Gastrocnemius medialis (tissue), 4 donors: ENCODE measurements at regions not wholly inside any gene's neighbourhood (a gene's known extent, or its start where the extent isn't known, plus 50 kb on each side); places are given as distances from the start of the nearest gene placed in this dataset.
"Not testable (repeated sequence)": the region's sequence is repeated elsewhere in the genome, so short reads cannot be mapped to it uniquely, and the experiment has no call there.

Experiments used
- ATAC-seq, 2 donors: fragments of 150-250 bp; one replicate each; pipeline ENCODE4 v1.9.1; 2016
- DNase-seq, 2 donors: peaks; one replicate each; pipeline ENCODE4 v3.0.0-alpha.2; 2019
- H3K27ac ChIP-seq, 4 donors: fragments of 200-600 bp; sonication (generic); 1 replicate in 1 of 4; 2 replicates in 3 of 4; pipeline ENCODE4 v1.5.1; 2016 to 2018; ENCODE audit warnings: mild to moderate bottlenecking in 2 of 4, moderate library complexity in 1 of 4
- H3K27me3 ChIP-seq, 3 donors: fragments of 200-600 bp; sonication (generic) in 2 of 3; 1 replicate in 1 of 3; 2 replicates in 2 of 3; pipeline versions ENCODE4 v1.5.1 to v1.6.0; 2016 to 2019; ENCODE audit warnings: mild to moderate bottlenecking in 1 of 3, moderate library complexity in 1 of 3
- H3K36me3 ChIP-seq, 2 donors: fragments of 200-600 bp; sonication (generic) in 1 of 2; one replicate each; pipeline ENCODE4 v1.5.1; 2017 to 2018
- H3K4me1 ChIP-seq, 2 donors: fragments of 200-600 bp; sonication (generic) in 1 of 2; one replicate each; pipeline ENCODE4 v1.5.1; 2016 to 2017; ENCODE audit warnings: mild to moderate bottlenecking in 2 of 2
- H3K4me3 ChIP-seq, 4 donors: fragments of 200-600 bp; sonication (generic) in 3 of 4; 1 replicate in 1 of 4; 2 replicates in 3 of 4; pipeline ENCODE4 v1.5.1; 2016 to 2019; ENCODE audit warnings: mild to moderate bottlenecking in 2 of 4
- H3K9me3 ChIP-seq, 3 donors: fragments of 200-600 bp; sonication (generic) in 2 of 3; 1 replicate in 1 of 3; 2 replicates in 2 of 3; pipeline ENCODE4 v1.5.1; 2016 to 2019
- CTCF ChIP-seq, 5 experiments: fragments of 450-650 bp in 3 of 5; fragments of 200-600 bp in 2 of 5; sonication (generic) in 2 of 5; IDR thresholded peaks in 4 of 5; conservative IDR thresholded peaks in 1 of 5; 1 replicate in 4 of 5; 2 replicates in 1 of 5; pipeline ENCODE4 v1.5.1; 2016 to 2019; ENCODE audit warnings: antibody characterized with exemption in 5 of 5, mild to moderate bottlenecking in 3 of 5, moderate library complexity in 3 of 5
- POLR2A ChIP-seq, 2 donors: fragments of 450-650 bp; IDR thresholded peaks; one replicate each; pipeline ENCODE4 v1.6.1; 2017; ENCODE audit warnings: antibody characterized with exemption in 2 of 2, mild to moderate bottlenecking in 2 of 2, moderate library complexity in 2 of 2
- in situ Hi-C, 4 donors: fragments of 200-750 bp; cut with MboI; loops; one replicate each; pipeline versions ENCODE4 v1.15.0 to v1.8.0; 2017; ENCODE audit warnings: low sequenced_read_pairs in 4 of 4
- intact Hi-C: fragments of 100-400 bp; cut with DNase I; formaldehyde crosslinking; loops from one replicate; pipeline ENCODE4 v1.15.1; 2023; ENCODE audit warnings: low total_unique reads

DNA sequence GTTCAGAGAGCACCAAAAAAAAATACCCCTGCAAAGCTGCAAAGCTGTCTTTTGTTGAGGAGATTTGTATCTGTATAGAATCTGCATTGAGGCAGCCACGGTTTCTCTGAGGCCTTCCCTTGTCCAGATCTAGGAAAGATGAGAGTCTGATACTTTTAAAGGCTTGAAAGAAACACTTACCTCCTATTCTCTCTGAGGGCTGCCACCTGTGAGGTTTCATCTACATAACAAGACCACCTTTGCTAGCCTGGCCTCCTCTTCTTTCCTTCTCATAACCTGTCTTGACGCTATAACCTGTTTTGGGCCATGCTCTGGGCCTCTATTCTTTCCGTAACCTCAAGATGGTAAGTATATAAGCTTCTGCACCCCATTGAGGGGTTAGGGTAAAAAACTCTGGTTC, 779.6 kb upstream of the HTR2C start:
- no peaks in the 10 kb centered on the region for H3K9me3 ChIP-seq
- no peaks in the 10 kb centered on the region for H3K36me3 ChIP-seq
- H3K27ac ChIP-seq, result no peak overlapping the region
- TF ChIP-seq CTCF (IDR thresholded peaks at IDR 0.05 in 4 of 5, conservative IDR thresholded peaks at IDR 0.05 in 1 of 5) (no peak), POLR2A (IDR thresholded peaks at IDR 0.05) (no peak)
- intact Hi-C loops (no loop called here), in situ Hi-C loops (no loop called here)
- H3K27me3 ChIP-seq, result no peaks in the 10 kb centered on the region
- H3K4me1 ChIP-seq, result no peaks in the 10 kb centered on the region
- ATAC-seq (no peak), DNase-seq (no peak)
- no peak overlapping the region for H3K4me3 ChIP-seq

DNA sequence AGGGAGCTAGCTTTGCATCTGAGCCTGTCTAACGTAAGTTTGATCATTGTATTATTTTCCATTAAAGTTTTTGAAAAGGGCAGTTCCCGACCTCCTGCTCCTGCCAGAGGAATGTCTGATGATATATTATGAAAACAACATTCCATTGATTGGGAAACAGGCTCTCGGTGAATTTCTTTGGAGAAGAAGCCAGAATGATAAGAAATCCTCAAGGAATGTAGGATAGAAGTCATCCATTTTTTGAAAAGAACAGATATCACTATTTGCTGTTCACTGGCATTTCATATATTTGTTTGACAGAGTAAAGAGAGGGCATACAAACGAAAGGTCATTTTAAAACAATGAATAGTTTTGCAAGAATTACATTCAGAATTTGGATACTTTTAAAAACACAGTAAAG, 781.0 kb upstream of the HTR2C start:
- Histone ChIP-seq H3K9me3 (no peaks in the 10 kb centered on the region), H3K36me3 (no peaks in the 10 kb centered on the region), H3K27me3 (no peaks in the 10 kb centered on the region), H3K4me3 (no peak overlapping the region), H3K27ac (no peak overlapping the region), H3K4me1 (no peaks in the 10 kb centered on the region)
- in situ Hi-C loops (no loop called here), intact Hi-C loops (no loop called here)
- ATAC-seq, result no peak
- DNase-seq, result no peak
- TF ChIP-seq CTCF (IDR thresholded peaks at IDR 0.05 in 4 of 5, conservative IDR thresholded peaks at IDR 0.05 in 1 of 5) (no peak), POLR2A (IDR thresholded peaks at IDR 0.05) (no peak)

DNA sequence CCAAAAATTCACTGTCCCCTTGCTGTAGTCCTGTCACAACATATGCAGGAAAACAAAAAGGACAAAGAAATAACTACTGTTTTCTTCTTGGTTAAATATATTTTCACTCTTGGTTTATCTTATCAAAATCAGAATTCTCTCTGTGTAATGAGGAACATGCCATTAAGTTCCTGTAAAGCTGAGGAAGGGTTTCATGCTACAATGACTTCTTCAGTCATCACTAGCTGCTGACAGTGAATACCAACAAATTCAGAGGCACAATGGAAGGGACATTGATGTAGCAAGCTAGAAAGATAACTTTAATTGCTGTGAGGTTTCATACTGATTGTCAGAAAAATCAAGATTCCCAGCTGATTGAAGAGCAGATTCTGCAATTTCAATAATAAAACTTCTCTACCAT, 782.9 kb upstream of the HTR2C start:
- ATAC-seq (no peak), DNase-seq (no peak)
- no peak overlapping the region for H3K4me3 ChIP-seq
- no peaks in the 10 kb centered on the region for H3K4me1 ChIP-seq
- no peaks in the 10 kb centered on the region for H3K9me3 ChIP-seq
- TF ChIP-seq CTCF (IDR thresholded peaks at IDR 0.05 in 4 of 5, conservative IDR thresholded peaks at IDR 0.05 in 1 of 5) (no peak), POLR2A (IDR thresholded peaks at IDR 0.05) (no peak)
- H3K27ac ChIP-seq, result no peak overlapping the region
- H3K27me3 ChIP-seq, result no peaks in the 10 kb centered on the region
- no peaks in the 10 kb centered on the region for H3K36me3 ChIP-seq
- in situ Hi-C loops, result no loop called here
- intact Hi-C loops, result no loop called here

- no peaks in the 10 kb centered on the region for H3K9me3 ChIP-seq
- no peak overlapping the region for H3K4me3 ChIP-seq
- in situ Hi-C loops, result no loop called here
- H3K27ac ChIP-seq, result no peak overlapping the region
- no peaks in the 10 kb centered on the region for H3K4me1 ChIP-seq
- no peak for ATAC-seq
- no peaks in the 10 kb centered on the region for H3K36me3 ChIP-seq
- TF ChIP-seq POLR2A (IDR thresholded peaks at IDR 0.05) (no peak), CTCF (IDR thresholded peaks at IDR 0.05 in 4 of 5, conservative IDR thresholded peaks at IDR 0.05 in 1 of 5) (no peak)
- intact Hi-C loops, result no loop called here
- DNase-seq, result no peak
- peaks cover 0 to 4% (median 0%) of the 10 kb centered on the region in 3 donors for H3K27me3 ChIP-seq
Observed at GRCh38 chrX:113793563-113793962, 790.3 kb upstream of the HTR2C start.

DNA sequence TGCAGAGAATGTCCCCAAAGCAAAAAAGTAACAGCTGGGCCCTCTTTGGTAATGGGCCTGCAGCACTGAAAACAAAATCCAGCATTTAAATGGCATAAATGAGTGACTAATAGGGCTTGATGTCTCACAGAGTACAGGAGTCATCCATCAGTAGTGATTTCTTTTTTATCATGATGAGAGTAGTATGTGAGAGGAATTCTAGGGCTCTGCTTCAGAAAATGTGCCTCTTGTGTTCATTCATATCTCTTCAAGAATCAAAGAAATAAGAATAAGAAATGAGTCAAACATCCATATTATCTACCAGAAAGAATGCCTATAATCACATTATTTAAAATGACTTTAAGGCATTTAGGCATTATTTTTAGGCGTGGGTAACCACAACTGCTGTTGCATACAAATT, 792.9 kb upstream of the HTR2C start:
- intact Hi-C loops, result no loop called here
- TF ChIP-seq POLR2A (IDR thresholded peaks at IDR 0.05) (no peak), CTCF (IDR thresholded peaks at IDR 0.05 in 4 of 5, conservative IDR thresholded peaks at IDR 0.05 in 1 of 5) (no peak)

DNA sequence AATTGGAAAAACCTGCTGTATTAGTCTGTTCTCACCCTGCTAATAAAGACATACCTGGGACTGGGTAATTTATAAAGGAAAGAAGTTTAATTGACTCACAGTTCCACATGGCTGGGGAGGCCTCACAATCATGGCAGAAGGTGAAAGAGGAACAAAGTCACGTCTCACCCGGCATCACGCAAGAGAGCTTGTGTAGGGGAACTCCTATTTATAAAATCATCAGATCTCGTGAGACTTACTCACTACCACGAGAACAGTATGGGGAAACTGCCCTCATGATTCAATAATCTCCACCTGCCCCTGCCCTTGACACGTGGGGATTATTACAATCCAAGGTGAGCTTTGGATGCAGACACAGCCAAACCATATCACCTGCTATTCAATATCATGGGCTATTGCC, 799.1 kb upstream of the HTR2C start:
- intact Hi-C loops, in situ Hi-C loops, ATAC-seq, H3K9me3 ChIP-seq, H3K27me3 ChIP-seq, H3K36me3 ChIP-seq, H3K4me1 ChIP-seq, H3K4me3 ChIP-seq, DNase-seq, H3K27ac ChIP-seq: not testable (repeated sequence)

More for the DNA sequence above, 792.9 kb upstream of the HTR2C start:
- H3K36me3 ChIP-seq, result no peaks in the 10 kb centered on the region
- no peak for DNase-seq
- peaks cover 0 to 4% (median 0%) of the 10 kb centered on the region in 3 donors for H3K27me3 ChIP-seq
- no peak overlapping the region for H3K27ac ChIP-seq
- no peak for ATAC-seq
- no peak overlapping the region for H3K4me3 ChIP-seq
- in situ Hi-C loops, result no loop called here
- H3K9me3 ChIP-seq, result no peaks in the 10 kb centered on the region
- no peaks in the 10 kb centered on the region for H3K4me1 ChIP-seq
